MM.1S (cell line): ENCODE measurements at regions not wholly inside any gene's neighbourhood (a gene's known extent, or its start where the extent isn't known, plus 50 kb on each side); places are given as distances from the start of the nearest gene placed in this dataset.
"Not testable (repeated sequence)": the region's sequence is repeated elsewhere in the genome, so short reads cannot be mapped to it uniquely, and the experiment has no call there.

ENCODE experiments used
- DNase-seq: peaks from one replicate; pipeline ENCODE4 v3.0.0-alpha.2; 2015
- H2AFZ ChIP-seq: fragments of 300-600 bp; sonication (generic); 2 replicates; pipeline ENCODE4 v1.6.0; 2016; ENCODE audit warnings: antibody characterized with exemption, low read length
- H3F3A ChIP-seq: fragments of 300-600 bp; sonication (generic); 2 replicates; pipeline ENCODE4 v1.6.1; 2016; ENCODE audit warnings: mild to moderate bottlenecking, antibody characterized with exemption, low read length, moderate library complexity, mixed read lengths; ENCODE audit not compliant: insufficient read depth
- H3K27ac ChIP-seq: fragments of 300-600 bp; sonication (generic); 2 replicates; pipeline ENCODE4 v1.5.1; 2016; ENCODE audit warnings: mild to moderate bottlenecking, low read length
- H3K27me3 ChIP-seq: fragments of 300-600 bp; sonication (generic); replicated peaks from 2 replicates; pipeline ENCODE4 v1.6.0; 2016; ENCODE audit warnings: low read length; ENCODE audit not compliant: insufficient read depth
- H3K36me3 ChIP-seq: fragments of 300-600 bp; sonication (generic); replicated peaks from 2 replicates; pipeline ENCODE4 v1.6.1; 2016; ENCODE audit warnings: mild to moderate bottlenecking, low read length, mixed read lengths; ENCODE audit not compliant: insufficient read depth
- H3K4me1 ChIP-seq: fragments of 300-600 bp; sonication (generic); 2 replicates; pipeline ENCODE4 v1.6.1; 2016; ENCODE audit warnings: low read length, mixed read lengths
- H3K4me2 ChIP-seq: fragments of 300-600 bp; sonication (generic); 2 replicates; pipeline ENCODE4 v1.6.0; 2016; ENCODE audit warnings: low read depth, low read length
- H3K4me3 ChIP-seq: fragments of 300-600 bp; sonication (generic); 2 replicates; pipeline ENCODE4 v1.5.1; 2016; ENCODE audit warnings: low read length, mixed read lengths
- H3K79me2 ChIP-seq: fragments of 300-600 bp; sonication (generic); 2 replicates; pipeline ENCODE4 v1.6.1; 2016; ENCODE audit warnings: mixed run types, low read length, mixed read lengths
- H3K9ac ChIP-seq: fragments of 300-600 bp; sonication (generic); 2 replicates; pipeline ENCODE4 v1.6.1; 2016; ENCODE audit warnings: low read length, mixed read lengths
- H3K9me2 ChIP-seq: fragments of 300-600 bp; sonication (generic); replicated peaks from 2 replicates; pipeline ENCODE4 v1.6.1; 2016; ENCODE audit warnings: mild to moderate bottlenecking, low read length, mixed read lengths; ENCODE audit not compliant: insufficient read depth
- H3K9me3 ChIP-seq: fragments of 300-600 bp; sonication (generic); replicated peaks from 2 replicates; pipeline ENCODE4 v1.6.1; 2016; ENCODE audit warnings: mild to moderate bottlenecking, low read length, mixed read lengths; ENCODE audit not compliant: insufficient read depth
- H4K20me1 ChIP-seq: fragments of 300-600 bp; sonication (generic); 2 replicates; pipeline ENCODE4 v1.6.1; 2016; ENCODE audit warnings: mild to moderate bottlenecking, low read length, moderate library complexity, mixed read lengths; ENCODE audit not compliant: insufficient read depth
- CTCF ChIP-seq: fragments of 300-600 bp; sonication (generic); IDR thresholded peaks from 2 replicates; pipeline ENCODE4 v1.5.1; 2016; ENCODE audit warnings: antibody characterized with exemption, low read length, mixed read lengths
- EZH2 ChIP-seq: fragments of 300-600 bp; sonication (generic); optimal IDR thresholded peaks from 2 replicates; pipeline ENCODE3; 2017; ENCODE audit warnings: low read depth, mild to moderate bottlenecking, antibody characterized with exemption, low read length, mixed read lengths
- EZH2phosphoT487 ChIP-seq: fragments of 300-600 bp; sonication (generic); IDR thresholded peaks from 2 replicates; pipeline ENCODE4 v1.6.1; 2018; ENCODE audit warnings: antibody characterized with exemption, low read length

GRCh38 chr3:153927107-153927506, 194.1 kb upstream of the ARHGEF26 start:
- peak; percentile 13; the same call in 1 of the 2 replicates for TF ChIP-seq CTCF
- no peak for TF ChIP-seq EZH2phosphoT487
- H3F3A ChIP-seq, result no peaks in the 10 kb centered on the region
- H3K27ac ChIP-seq, result no peak overlapping the region
- H3K4me3 ChIP-seq, result no peak overlapping the region
- H3K9me2 ChIP-seq, result no peaks in the 10 kb centered on the region
- peak; percentile 36 for DNase-seq
- no peaks in the 10 kb centered on the region for H3K79me2 ChIP-seq
- H3K27me3 ChIP-seq, result no peaks in the 10 kb centered on the region
- H3K9ac ChIP-seq, result no peak overlapping the region
- H3K9me3 ChIP-seq, result no peaks in the 10 kb centered on the region
- H3K4me2 ChIP-seq, result no peak overlapping the region
- no peak overlapping the region for H2AFZ ChIP-seq
- no peaks in the 10 kb centered on the region for H3K36me3 ChIP-seq
- H3K4me1 ChIP-seq, result no peaks in the 10 kb centered on the region
- H4K20me1 ChIP-seq, result no peaks in the 10 kb centered on the region

GRCh38 chr3:153928851-153929250, 192.3 kb upstream of the ARHGEF26 start:
- no peaks in the 10 kb centered on the region for H4K20me1 ChIP-seq
- H3K27ac ChIP-seq, result no peak overlapping the region
- H3K9ac ChIP-seq, result no peak overlapping the region
- no peaks in the 10 kb centered on the region for H3K9me2 ChIP-seq
- no peaks in the 10 kb centered on the region for H3K36me3 ChIP-seq
- no peak overlapping the region for H2AFZ ChIP-seq
- H3K4me2 ChIP-seq, result no peak overlapping the region
- DNase-seq, result no peak
- TF ChIP-seq EZH2 (no peak), EZH2phosphoT487 (no peak), CTCF (no peak)
- H3K79me2 ChIP-seq, result no peaks in the 10 kb centered on the region
- no peaks in the 10 kb centered on the region for H3F3A ChIP-seq
- H3K4me3 ChIP-seq, result no peak overlapping the region
- H3K27me3 ChIP-seq, result no peaks in the 10 kb centered on the region
- H3K9me3 ChIP-seq, result no peaks in the 10 kb centered on the region
- no peaks in the 10 kb centered on the region for H3K4me1 ChIP-seq

GRCh38 chr3:153933481-153933880, 187.7 kb upstream of the ARHGEF26 start:
- H4K20me1 ChIP-seq, H3K4me3 ChIP-seq, H3F3A ChIP-seq, H3K27me3 ChIP-seq, H3K27ac ChIP-seq, H3K79me2 ChIP-seq, H3K9me2 ChIP-seq, H3K4me2 ChIP-seq, DNase-seq, H2AFZ ChIP-seq, H3K4me1 ChIP-seq, H3K36me3 ChIP-seq, H3K9me3 ChIP-seq, H3K9ac ChIP-seq: not testable (repeated sequence)

GRCh38 chr3:153944084-153944483, 177.1 kb upstream of the ARHGEF26 start:
- H3F3A ChIP-seq, result no peaks in the 10 kb centered on the region
- no peak overlapping the region for H2AFZ ChIP-seq
- no peaks in the 10 kb centered on the region for H3K4me1 ChIP-seq
- H3K36me3 ChIP-seq, result no peaks in the 10 kb centered on the region
- no peak overlapping the region for H3K9ac ChIP-seq
- H3K9me2 ChIP-seq, result no peaks in the 10 kb centered on the region
- no peaks in the 10 kb centered on the region for H4K20me1 ChIP-seq
- DNase-seq, result no peak
- no peaks in the 10 kb centered on the region for H3K9me3 ChIP-seq
- no peaks in the 10 kb centered on the region for H3K79me2 ChIP-seq
- TF ChIP-seq CTCF, result no peak
- no peak for TF ChIP-seq EZH2phosphoT487
- TF ChIP-seq EZH2, result no peak
- H3K27ac ChIP-seq, result no peak overlapping the region
- H3K4me3 ChIP-seq, result no peak overlapping the region
- H3K4me2 ChIP-seq, result no peak overlapping the region
- H3K27me3 ChIP-seq, result no peaks in the 10 kb centered on the region
